ENCODE measurements at regions not wholly inside any gene's neighbourhood (a gene's known extent, or its start where the extent isn't known, plus 50 kb on each side); places are given as distances from the start of the nearest gene placed in this dataset.

GRCh38 chr5:8686707-8687106 lies 817.8 kb downstream of the MTRR start:
- no peaks in the 10 kb centered on the region for H3K4me1 ChIP-seq (ENCODE audit: insufficient read depth, low read length)
- no peaks in the 10 kb centered on the region for H3K27me3 ChIP-seq (ENCODE audit: insufficient read depth, low read length, poor library complexity, severe bottlenecking)
- H3K4me3 ChIP-seq (ENCODE audit: low read length), result no peak overlapping the region
- H3K36me3 ChIP-seq (ENCODE audit: insufficient read depth, low read length), result no peaks in the 10 kb centered on the region
- H3K27ac ChIP-seq (ENCODE audit: low read depth, low read length), result no peak overlapping the region
- Mint-ChIP-seq H3K36me3 (no peaks in the 10 kb centered on the region), H3K4me1 (no peaks in the 10 kb centered on the region), H3K27ac (no peak overlapping the region), H3K27me3 (no peaks in the 10 kb centered on the region), H3K9me3 (peaks cover 0 to 30% (median 5%) of the 10 kb centered on the region in 5 donors), H3K4me3 (no peak overlapping the region)
- ChIA-PET CTCF (no interaction called here), POLR2A (no interaction called here)
- no peak for DNase-seq
- H3K9me3 ChIP-seq (ENCODE audit: low read length), result no peaks in the 10 kb centered on the region

DNA sequence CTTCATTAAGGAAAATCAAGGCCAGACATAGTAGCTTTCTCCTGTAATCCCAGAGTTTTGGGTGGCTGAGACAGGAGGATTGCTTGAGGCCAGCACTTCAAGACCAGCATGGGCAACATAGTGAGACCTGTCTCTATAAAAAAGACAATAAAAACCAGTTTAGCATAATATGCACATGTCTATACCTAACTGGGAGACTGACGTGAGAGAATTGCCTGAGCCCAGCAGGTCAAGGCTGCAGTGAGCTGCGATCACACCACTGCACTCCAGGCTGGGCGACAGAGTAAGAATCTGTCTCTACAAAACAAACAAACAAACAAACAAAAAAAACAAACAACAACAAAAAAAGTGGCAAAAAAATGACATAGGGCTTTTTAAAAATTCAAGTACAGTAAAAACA lies 820.8 kb downstream of the MTRR start:
- no peak overlapping the region for H3K27ac Mint-ChIP-seq
- no peaks in the 10 kb centered on the region for H3K27me3 Mint-ChIP-seq
- Histone ChIP-seq H3K9me3 (ENCODE audit: low read length) (no peaks in the 10 kb centered on the region), H3K36me3 (ENCODE audit: insufficient read depth, low read length) (no peaks in the 10 kb centered on the region), H3K27ac (ENCODE audit: low read depth, low read length) (no peak overlapping the region), H3K4me3 (ENCODE audit: low read length) (no peak overlapping the region), H3K4me1 (ENCODE audit: insufficient read depth, low read length) (no peaks in the 10 kb centered on the region), H3K27me3 (ENCODE audit: insufficient read depth, low read length, poor library complexity, severe bottlenecking) (no peaks in the 10 kb centered on the region)
- no peaks in the 10 kb centered on the region for H3K36me3 Mint-ChIP-seq
- CTCF ChIA-PET, result no interaction called here
- H3K4me1 Mint-ChIP-seq, result no peaks in the 10 kb centered on the region
- H3K9me3 Mint-ChIP-seq, result peaks cover 0 to 18% (median 6%) of the 10 kb centered on the region in 5 donors
- POLR2A ChIA-PET, result no interaction called here
- DNase-seq, result no peak
- H3K4me3 Mint-ChIP-seq, result no peak overlapping the region

GRCh38 chr5:8691221-8691620 lies 822.3 kb downstream of the MTRR start:
- CTCF ChIA-PET, result no interaction called here
- no peak for DNase-seq
- Histone ChIP-seq H3K36me3 (ENCODE audit: insufficient read depth, low read length) (no peaks in the 10 kb centered on the region), H3K27ac (ENCODE audit: low read depth, low read length) (no peak overlapping the region), H3K9me3 (ENCODE audit: low read length) (no peaks in the 10 kb centered on the region), H3K27me3 (ENCODE audit: insufficient read depth, low read length, poor library complexity, severe bottlenecking) (no peaks in the 10 kb centered on the region), H3K4me1 (ENCODE audit: insufficient read depth, low read length) (no peaks in the 10 kb centered on the region), H3K4me3 (ENCODE audit: low read length) (no peak overlapping the region)
- POLR2A ChIA-PET, result no interaction called here
- Mint-ChIP-seq H3K4me1 (no peaks in the 10 kb centered on the region), H3K36me3 (no peaks in the 10 kb centered on the region), H3K9me3 (peaks cover 0 to 25% (median 9%) of the 10 kb centered on the region in 5 donors), H3K4me3 (no peak overlapping the region), H3K27ac (no peak overlapping the region), H3K27me3 (no peaks in the 10 kb centered on the region)

GRCh38 chr5:8693341-8693844 lies 824.4 kb downstream of the MTRR start:
- CTCF ChIA-PET, result no interaction called here

DNA sequence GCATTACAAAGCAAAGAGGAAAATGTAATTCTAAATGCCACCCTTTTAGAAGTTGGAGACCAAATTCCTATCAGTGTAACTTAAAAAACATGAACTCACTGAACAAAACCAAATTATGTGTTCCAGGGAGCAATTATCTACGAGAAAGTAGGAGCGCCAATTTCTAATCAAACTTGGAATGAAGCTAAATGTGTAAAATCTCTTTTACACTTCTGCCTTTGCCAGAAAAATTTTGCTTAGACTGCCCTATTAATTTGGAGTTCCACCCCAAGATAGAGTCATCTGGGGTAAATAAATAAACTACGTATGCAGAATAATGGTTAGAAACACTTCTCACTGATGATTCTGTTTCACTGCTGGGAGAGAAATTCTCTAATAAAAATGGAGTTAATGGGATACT lies 825.6 kb downstream of the MTRR start:
- no peak overlapping the region for H3K4me3 ChIP-seq (ENCODE audit: low read length)
- no peaks in the 10 kb centered on the region for H3K36me3 ChIP-seq (ENCODE audit: insufficient read depth, low read length)
- Mint-ChIP-seq H3K27ac (no peak overlapping the region), H3K9me3 (peaks cover 4 to 21% (median 7%) of the 10 kb centered on the region in 5 donors), H3K4me1 (no peaks in the 10 kb centered on the region), H3K4me3 (no peak overlapping the region), H3K27me3 (no peaks in the 10 kb centered on the region), H3K36me3 (no peaks in the 10 kb centered on the region)
- ChIA-PET POLR2A (no interaction called here), CTCF (no interaction called here)
- no peaks in the 10 kb centered on the region for H3K27me3 ChIP-seq (ENCODE audit: insufficient read depth, low read length, poor library complexity, severe bottlenecking)
- no peaks in the 10 kb centered on the region for H3K4me1 ChIP-seq (ENCODE audit: insufficient read depth, low read length)
- H3K9me3 ChIP-seq (ENCODE audit: low read length), result no peaks in the 10 kb centered on the region
- no peak for DNase-seq
- H3K27ac ChIP-seq (ENCODE audit: low read depth, low read length), result no peak overlapping the region

More at GRCh38 chr5:8693341-8693844, 824.4 kb downstream of the MTRR start:
- Histone ChIP-seq H3K27ac (ENCODE audit: low read depth, low read length) (no peak overlapping the region), H3K36me3 (ENCODE audit: insufficient read depth, low read length) (no peaks in the 10 kb centered on the region), H3K4me3 (ENCODE audit: low read length) (no peak overlapping the region), H3K4me1 (ENCODE audit: insufficient read depth, low read length) (no peaks in the 10 kb centered on the region), H3K9me3 (ENCODE audit: low read length) (no peaks in the 10 kb centered on the region), H3K27me3 (ENCODE audit: insufficient read depth, low read length, poor library complexity, severe bottlenecking) (no peaks in the 10 kb centered on the region)
- POLR2A ChIA-PET, result no interaction called here
- Mint-ChIP-seq H3K27me3 (no peaks in the 10 kb centered on the region), H3K27ac (no peak overlapping the region), H3K4me1 (no peaks in the 10 kb centered on the region), H3K9me3 (peaks cover under 1 to 21% (median 6%) of the 10 kb centered on the region in 5 donors), H3K4me3 (no peak overlapping the region), H3K36me3 (no peaks in the 10 kb centered on the region)
- DNase-seq, result no peak

- H3K4me1 Mint-ChIP-seq, result no peaks in the 10 kb centered on the region
- Histone ChIP-seq H3K4me1 (ENCODE audit: insufficient read depth, low read length) (no peaks in the 10 kb centered on the region), H3K27me3 (ENCODE audit: insufficient read depth, low read length, poor library complexity, severe bottlenecking) (no peaks in the 10 kb centered on the region), H3K36me3 (ENCODE audit: insufficient read depth, low read length) (no peaks in the 10 kb centered on the region), H3K4me3 (ENCODE audit: low read length) (no peak overlapping the region), H3K9me3 (ENCODE audit: low read length) (no peaks in the 10 kb centered on the region), H3K27ac (ENCODE audit: low read depth, low read length) (no peak overlapping the region)
- H3K4me3 Mint-ChIP-seq, result no peak overlapping the region
- H3K36me3 Mint-ChIP-seq, result no peaks in the 10 kb centered on the region
- H3K9me3 Mint-ChIP-seq, result peaks cover 6 to 15% (median 7%) of the 10 kb centered on the region in 5 donors
- ChIA-PET CTCF (no interaction called here), POLR2A (no interaction called here)
- no peak overlapping the region for H3K27ac Mint-ChIP-seq
- H3K27me3 Mint-ChIP-seq, result no peaks in the 10 kb centered on the region
- no peak for DNase-seq
These were observed 827.2 kb downstream of the MTRR start for GRCh38 chr5:8695902-8696845.

DNA sequence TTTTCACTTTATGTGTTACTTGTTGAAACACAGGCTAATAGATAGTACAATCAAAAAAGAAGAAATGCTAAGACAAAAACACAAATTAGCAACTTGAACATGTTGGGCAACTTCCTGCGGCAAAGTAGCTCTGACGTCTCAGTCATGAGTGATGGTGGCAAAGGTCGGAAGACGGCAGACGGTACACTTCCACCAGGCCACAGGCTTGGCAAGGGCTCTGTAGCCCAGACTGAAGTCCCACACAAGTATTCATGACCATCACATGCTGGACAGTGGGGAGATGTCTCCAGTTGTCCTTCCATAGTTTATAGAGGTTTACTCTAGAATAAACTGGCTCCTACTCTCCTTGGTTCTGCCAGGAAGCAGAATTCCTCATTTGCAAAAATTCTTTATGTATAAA lies 831.3 kb downstream of the MTRR start:
- Mint-ChIP-seq H3K27ac (no peak overlapping the region), H3K36me3 (no peaks in the 10 kb centered on the region), H3K4me1 (no peaks in the 10 kb centered on the region), H3K9me3 (peaks cover 3 to 12% (median 9%) of the 10 kb centered on the region in 5 donors), H3K4me3 (no peak overlapping the region), H3K27me3 (no peaks in the 10 kb centered on the region)
- ChIA-PET POLR2A (no interaction called here), CTCF (no interaction called here)
- no peaks in the 10 kb centered on the region for H3K36me3 ChIP-seq (ENCODE audit: insufficient read depth, low read length)
- no peaks in the 10 kb centered on the region for H3K27me3 ChIP-seq (ENCODE audit: insufficient read depth, low read length, poor library complexity, severe bottlenecking)
- DNase-seq, result no peak
- H3K4me3 ChIP-seq (ENCODE audit: low read length), result no peak overlapping the region
- H3K9me3 ChIP-seq (ENCODE audit: low read length), result no peaks in the 10 kb centered on the region
- no peaks in the 10 kb centered on the region for H3K4me1 ChIP-seq (ENCODE audit: insufficient read depth, low read length)
- H3K27ac ChIP-seq (ENCODE audit: low read depth, low read length), result no peak overlapping the region

GRCh38 chr5:8700671-8701070 lies 831.7 kb downstream of the MTRR start:
- no peak overlapping the region for H3K27ac ChIP-seq (ENCODE audit: low read depth, low read length)
- no peaks in the 10 kb centered on the region for H3K36me3 Mint-ChIP-seq
- H3K9me3 Mint-ChIP-seq, result peaks cover 0 to 12% (median 9%) of the 10 kb centered on the region in 5 donors
- H3K4me1 Mint-ChIP-seq, result no peaks in the 10 kb centered on the region
- no peaks in the 10 kb centered on the region for H3K9me3 ChIP-seq (ENCODE audit: low read length)
- H3K27ac Mint-ChIP-seq, result no peak overlapping the region
- H3K36me3 ChIP-seq (ENCODE audit: insufficient read depth, low read length), result no peaks in the 10 kb centered on the region
- H3K4me1 ChIP-seq (ENCODE audit: insufficient read depth, low read length), result no peaks in the 10 kb centered on the region
- no peaks in the 10 kb centered on the region for H3K27me3 ChIP-seq (ENCODE audit: insufficient read depth, low read length, poor library complexity, severe bottlenecking)
- no peak overlapping the region for H3K4me3 ChIP-seq (ENCODE audit: low read length)
- CTCF ChIA-PET, result no interaction called here
- no peaks in the 10 kb centered on the region for H3K27me3 Mint-ChIP-seq
- POLR2A ChIA-PET, result no interaction called here
- no peak overlapping the region for H3K4me3 Mint-ChIP-seq
- no peak for DNase-seq

Data from CD8-positive, alpha-beta memory T cell (primary cell).